ENCODE measurements at regions not wholly inside any gene's neighbourhood (a gene's known extent, or its start where the extent isn't known, plus 50 kb on each side); places are given as distances from the start of the nearest gene placed in this dataset.

DNA sequence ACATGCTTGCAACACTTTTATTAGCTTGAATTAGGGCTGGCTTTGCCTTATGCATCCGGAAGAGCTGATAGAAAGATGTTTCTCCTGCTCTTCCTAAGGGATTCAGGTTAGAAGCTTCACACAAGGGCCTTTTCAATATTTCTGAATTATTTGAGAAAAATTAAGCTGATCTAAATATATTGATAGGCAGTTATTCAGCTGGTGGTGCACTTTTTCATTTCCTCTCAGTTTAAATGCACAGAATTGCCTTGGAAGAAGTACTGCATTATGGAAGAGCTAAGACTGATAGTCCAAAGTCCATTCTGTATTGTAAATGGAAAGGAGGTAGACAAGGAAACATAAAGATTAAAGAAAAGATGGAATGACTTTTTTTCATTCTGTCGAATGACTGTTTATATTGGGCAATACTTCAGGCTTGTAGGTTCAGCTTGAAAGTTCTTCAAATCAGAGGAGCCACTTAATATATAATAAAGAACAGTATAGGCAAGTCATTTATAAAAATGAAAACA, 398.4 kb upstream of the B3GALT2 start:
- ChIA-PET RAD21 (ENCODE audit: unreplicated experiment) (no interaction called here), CTCF (no interaction called here), POLR2A (no interaction called here), SMC1A (ENCODE audit: uncharacterized antibody, unreplicated experiment) (interaction anchor here (1.7 kb wide), 1 partner anchor 14 kb away, joined by 5 read pairs; no protein-coding TSS in a partner anchor)
- no TSS peak for BruUV-seq (replicated peaks)
- WGBS (ENCODE audit: insufficient coverage, insufficient replicate concordance, low lambda C conversion rate, missing lambda C conversion rate): 57% methylated on average over 2 of the region's 2 CpGs
- no peak overlapping the region for H3K4me3 ChIP-seq
- no peaks in the 10 kb centered on the region for H3K36me3 ChIP-seq (ENCODE audit: control insufficient read depth in 2 of 2, insufficient read depth in 2 of 2, low read length in 1 of 2)
- H3K4me1 ChIP-seq (ENCODE audit: control insufficient read depth, insufficient read depth, low read length): no peaks in the 10 kb centered on the region
- no peak overlapping the region for H2AFZ ChIP-seq (ENCODE audit: control insufficient read depth, low read depth, low read length)
- no peak for ATAC-seq
- no peak for DNase-seq (ENCODE audit: low read depth, low spot score)
- H3K27me3 ChIP-seq (replicated peaks in 1 of 2; ENCODE audit: control insufficient read depth in 2 of 2, insufficient read depth in 2 of 2, low read length in 1 of 2): no peaks in the 10 kb centered on the region
- no peaks in the 10 kb centered on the region for H3K79me2 ChIP-seq (ENCODE audit: control insufficient read depth, insufficient read depth, low read length)
- TF ChIP-seq CHD1 (IDR thresholded peaks at IDR 0.05; ENCODE audit: low read depth, low read length) (no peak), RELA (IDR thresholded peaks at IDR 0.05; ENCODE audit: borderline replicate concordance, partially characterized antibody) (no peak), IKZF2 (IDR thresholded peaks at IDR 0.05) (no peak), GATAD2B (conservative IDR thresholded peaks at IDR 0.05; ENCODE audit: low read depth) (no peak), PAX5 (IDR thresholded peaks at IDR 0.05; ENCODE audit: borderline replicate concordance, low read depth, low read length) (no peak), NFXL1 (IDR thresholded peaks at IDR 0.05; ENCODE audit: borderline replicate concordance) (no peak), ZSCAN29 (IDR thresholded peaks at IDR 0.05) (no peak), PAX8 (IDR thresholded peaks at IDR 0.05) (no peak), SMC3 (IDR thresholded peaks at IDR 0.05; ENCODE audit: borderline replicate concordance, low read length) (no peak), NFYA (IDR thresholded peaks at IDR 0.05; ENCODE audit: borderline replicate concordance, low read depth, low read length) (no peak), BHLHE40 (IDR thresholded peaks at IDR 0.05; ENCODE audit: borderline replicate concordance in 1 of 2, low read depth in 2 of 2, low read length in 1 of 2) (no peak), POLR2A (IDR thresholded peaks at IDR 0.05; ENCODE audit: low read depth, low read length) (no peak)
- TF ChIP-seq, protein P1, sequence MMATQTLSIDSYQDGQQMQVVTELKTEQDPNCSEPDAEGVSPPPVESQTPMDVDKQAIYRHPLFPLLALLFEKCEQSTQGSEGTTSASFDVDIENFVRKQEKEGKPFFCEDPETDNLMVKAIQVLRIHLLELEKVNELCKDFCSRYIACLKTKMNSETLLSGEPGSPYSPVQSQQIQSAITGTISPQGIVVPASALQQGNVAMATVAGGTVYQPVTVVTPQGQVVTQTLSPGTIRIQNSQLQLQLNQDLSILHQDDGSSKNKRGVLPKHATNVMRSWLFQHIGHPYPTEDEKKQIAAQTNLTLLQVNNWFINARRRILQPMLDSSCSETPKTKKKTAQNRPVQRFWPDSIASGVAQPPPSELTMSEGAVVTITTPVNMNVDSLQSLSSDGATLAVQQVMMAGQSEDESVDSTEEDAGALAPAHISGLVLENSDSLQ (IDR thresholded peaks at IDR 0.05): no peak
- FAIRE-seq: no peak
- H3K9me3 ChIP-seq (replicated peaks; ENCODE audit: control insufficient read depth, insufficient read depth, low read length): no peaks in the 10 kb centered on the region; the same call in 2 of the 3 replicates
- H3K4me2 ChIP-seq (ENCODE audit: control insufficient read depth, insufficient read depth): no peak overlapping the region
- H3K27ac ChIP-seq (ENCODE audit: control insufficient read depth, insufficient read depth): no peak overlapping the region
- no peaks in the 10 kb centered on the region for H4K20me1 ChIP-seq (ENCODE audit: control insufficient read depth, insufficient read depth)
- H3K9ac ChIP-seq (ENCODE audit: control insufficient read depth, insufficient read depth, low read length): no peak overlapping the region
- in situ Hi-C loops (cut with MboI) (no loop called here), intact Hi-C loops (cut with micrococcal nuclease; ENCODE audit: unreplicated experiment) (no loop called here)
